ENCODE measurements at regions not wholly inside any gene's neighbourhood (a gene's known extent, or its start where the extent isn't known, plus 50 kb on each side); places are given as distances from the start of the nearest gene placed in this dataset.

DNA sequence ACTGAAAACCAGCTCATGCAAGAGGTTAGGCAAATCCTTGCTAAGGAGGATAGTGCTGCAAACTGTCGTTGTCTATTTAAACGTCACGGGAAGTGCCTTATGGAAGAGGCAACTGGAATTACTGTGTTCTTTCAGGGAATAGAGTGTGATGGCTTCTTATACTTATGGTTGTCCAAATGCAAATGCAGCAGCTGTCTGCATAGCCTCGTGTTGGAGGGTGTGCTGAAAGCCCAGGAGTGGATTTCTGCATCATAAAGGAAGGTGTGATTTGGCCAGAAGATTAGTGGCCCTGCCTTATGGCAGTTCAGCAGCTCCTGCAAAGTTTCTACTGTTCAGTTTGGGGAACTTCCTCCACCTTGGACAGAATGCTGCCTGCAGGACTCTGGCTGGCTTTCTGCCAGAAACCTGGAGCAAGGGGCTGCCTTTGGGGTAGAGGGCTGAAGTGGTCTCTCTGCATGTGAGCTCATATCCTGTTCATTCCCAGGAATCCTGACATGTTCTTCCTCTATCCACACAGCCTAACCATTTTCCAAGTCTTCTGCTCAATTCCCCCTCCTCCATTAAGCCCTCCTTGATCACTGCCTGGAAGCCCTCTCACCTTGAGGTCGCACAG lies 321.2 kb upstream of the CXCR4 start:
- no peak for DNase-seq (ENCODE audit: low read depth)
- TF ChIP-seq CTCF (conservative IDR thresholded peaks at IDR 0.05; ENCODE audit: control insufficient read depth, insufficient read depth, low read depth, low read length), result no peak
- no peak overlapping the region for H3K4me3 ChIP-seq (ENCODE audit: control insufficient read depth, low read depth, low read length)

DNA sequence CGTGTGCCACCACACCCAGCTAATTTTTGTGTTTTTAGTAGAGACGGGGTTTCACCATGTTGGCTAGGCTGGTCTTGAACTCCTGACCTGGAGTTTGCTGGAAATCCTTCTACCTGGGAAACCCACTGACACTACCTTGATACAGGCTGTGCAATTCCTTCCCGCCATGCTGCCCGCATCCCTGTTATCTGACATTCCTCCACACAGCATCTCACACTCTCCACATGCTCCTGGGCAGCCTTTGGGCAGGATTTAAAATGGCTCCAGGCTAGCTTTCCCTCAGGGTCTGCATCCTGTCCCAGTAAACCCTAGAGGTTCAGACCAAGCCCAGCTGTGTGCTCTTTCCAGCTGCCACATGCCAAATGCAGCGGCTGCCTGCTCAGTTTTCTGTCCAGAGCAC lies 319.5 kb upstream of the CXCR4 start:
- DNase-seq (ENCODE audit: low read depth), result no peak
- no peak overlapping the region for H3K4me3 ChIP-seq (ENCODE audit: control insufficient read depth, low read depth, low read length)
- TF ChIP-seq CTCF (conservative IDR thresholded peaks at IDR 0.05; ENCODE audit: control insufficient read depth, insufficient read depth, low read depth, low read length), result no peak

DNA sequence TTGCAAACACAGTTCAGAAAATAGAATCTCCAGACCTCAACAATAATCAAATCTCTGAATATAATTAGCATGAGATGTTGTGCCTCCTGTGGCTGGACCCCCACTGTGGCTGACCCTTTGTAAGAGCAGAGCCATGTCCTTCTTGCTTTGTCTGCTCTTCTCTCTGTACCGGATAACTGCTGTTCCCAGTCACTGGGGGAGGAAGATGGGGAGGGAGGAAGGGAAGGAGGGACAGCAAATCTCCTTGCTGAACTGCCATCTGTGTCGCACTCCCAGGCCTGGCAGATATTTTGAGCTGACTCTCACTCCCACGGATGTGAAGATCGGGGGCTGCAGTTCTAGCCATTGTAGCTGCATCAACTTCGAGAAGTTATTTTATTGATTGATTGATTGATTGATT lies 319.0 kb upstream of the CXCR4 start:
- no peak for DNase-seq (ENCODE audit: low read depth)
- H3K4me3 ChIP-seq (ENCODE audit: control insufficient read depth, low read depth, low read length), result no peak overlapping the region
- no peak for TF ChIP-seq CTCF (conservative IDR thresholded peaks at IDR 0.05; ENCODE audit: control insufficient read depth, insufficient read depth, low read depth, low read length)

DNA sequence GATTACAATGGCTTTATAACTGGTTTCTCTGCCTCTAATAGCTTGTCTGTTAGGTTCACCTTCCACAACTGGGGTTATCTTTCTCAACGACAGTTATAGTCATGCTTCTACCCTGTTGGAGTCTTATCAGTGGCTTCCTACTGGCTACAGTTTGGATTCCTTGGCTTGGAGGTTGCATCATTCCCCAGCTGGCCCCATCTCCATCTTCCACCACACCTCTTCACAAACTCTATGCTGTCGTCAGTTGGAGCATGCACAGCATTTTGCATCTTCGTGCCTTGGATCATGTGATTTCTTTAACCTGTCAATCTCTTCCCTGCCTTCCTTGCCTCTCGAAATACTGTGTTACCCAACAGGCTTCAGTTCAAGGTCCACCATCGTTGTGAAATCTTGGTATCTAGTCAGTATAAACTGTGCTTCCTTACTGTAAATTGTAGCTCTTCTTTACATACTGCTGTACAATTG lies 316.3 kb upstream of the CXCR4 start:
- H3K4me3 ChIP-seq (ENCODE audit: control insufficient read depth, low read depth, low read length), result no peak overlapping the region
- no peak for TF ChIP-seq CTCF (conservative IDR thresholded peaks at IDR 0.05; ENCODE audit: control insufficient read depth, insufficient read depth, low read depth, low read length)
- no peak for DNase-seq (ENCODE audit: low read depth)

DNA sequence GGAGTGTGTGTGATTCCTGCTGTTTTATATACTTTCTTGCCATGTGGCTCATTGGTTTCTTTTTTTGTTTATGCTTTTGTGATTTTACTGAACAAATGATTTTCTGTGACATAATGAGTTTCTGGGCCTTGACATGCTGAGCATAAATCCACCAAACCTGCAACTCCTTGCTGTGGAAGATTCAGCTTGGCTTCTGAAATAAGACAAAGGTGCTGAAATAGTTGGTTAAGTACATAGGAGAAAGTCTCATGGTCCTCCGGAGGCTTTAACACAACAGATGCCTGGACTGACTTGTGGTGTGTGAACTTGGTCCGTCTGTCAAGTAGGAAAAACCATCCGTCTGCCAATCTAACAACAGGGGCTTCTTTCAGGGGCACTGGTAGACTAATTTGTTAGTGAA lies 315.3 kb upstream of the CXCR4 start:
- no peak overlapping the region for H3K4me3 ChIP-seq (ENCODE audit: control insufficient read depth, low read depth, low read length)
- TF ChIP-seq CTCF (conservative IDR thresholded peaks at IDR 0.05; ENCODE audit: control insufficient read depth, insufficient read depth, low read depth, low read length), result no peak
- no peak for DNase-seq (ENCODE audit: low read depth)

GRCh38 chr2:136424112-136424511 lies 306.2 kb upstream of the CXCR4 start:
- H3K4me3 ChIP-seq (ENCODE audit: control insufficient read depth, low read depth, low read length), result no peak overlapping the region
- no peak for TF ChIP-seq CTCF (conservative IDR thresholded peaks at IDR 0.05; ENCODE audit: control insufficient read depth, insufficient read depth, low read depth, low read length)
- no peak for DNase-seq (ENCODE audit: low read depth)

DNA sequence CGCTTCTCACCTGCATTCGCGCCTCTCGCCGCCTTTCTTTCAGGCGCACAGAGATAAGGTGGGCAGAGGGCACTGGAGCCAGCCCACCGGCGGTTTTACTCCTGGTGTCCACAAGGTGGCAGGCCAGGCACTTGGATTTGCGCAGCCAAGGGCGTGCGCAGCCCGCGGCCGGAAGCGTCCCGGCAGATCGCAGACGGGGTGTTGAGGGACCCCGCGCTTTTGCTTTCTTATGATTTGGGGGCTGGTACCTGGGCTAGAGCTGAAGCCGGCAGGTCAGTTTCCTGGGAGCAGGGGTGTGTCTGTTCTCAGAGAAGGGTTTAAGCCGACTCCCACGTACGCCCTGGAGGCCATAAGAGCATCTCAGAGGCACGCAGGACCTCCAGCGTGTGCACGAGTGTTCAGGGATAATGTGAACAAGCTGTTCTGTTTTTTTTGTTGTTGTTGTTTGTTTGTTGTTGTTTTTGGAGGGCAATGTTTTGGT lies 305.6 kb upstream of the CXCR4 start:
- TF ChIP-seq CTCF (conservative IDR thresholded peaks at IDR 0.05; ENCODE audit: control insufficient read depth, insufficient read depth, low read depth, low read length), result peak; percentile 65
- peak; percentile 47 for DNase-seq (ENCODE audit: low read depth)
- peak overlapping the region; percentile 42 for H3K4me3 ChIP-seq (ENCODE audit: control insufficient read depth, low read depth, low read length)

Data from fibroblast of mammary gland (primary cell).